HCT116 (cell line): ENCODE measurements at regions not wholly inside any gene's neighbourhood (a gene's known extent, or its start where the extent isn't known, plus 50 kb on each side); places are given as distances from the start of the nearest gene placed in this dataset.

Source experiments
- ATAC-seq: fragments of 200-7000 bp; cut with Tn5 transposase; 2 replicates; pipeline ENCODE4 v1.9.1; 2020; ENCODE audit warnings: mild to moderate bottlenecking, moderate library complexity
- BruUV-seq: library from RNA; stranded (reverse); fragments of 400-500 nt; replicated peaks from 2 replicates; lab custom pipeline; 2021; lab: Mats Ljungman, UMichigan
- CTCF ChIA-PET: fragments of 300-600 bp; sonication (Branson Sonifier 250); formaldehyde crosslinking; loops from one replicate; lab custom pipeline; 2021; ENCODE audit warnings: antibody characterized with exemption; lab: Charles Lee
- POLR2A ChIA-PET: fragments of 300-600, 350-600 bp; sonication (Branson Sonifier 250); formaldehyde crosslinking; loops from one replicate; lab custom pipeline; 2021; ENCODE audit warnings: antibody characterized with exemption; lab: Charles Lee
- RAD21 ChIA-PET, 2 experiments: fragments of 300-600 bp; sonication (Branson Sonifier 250); formaldehyde crosslinking; loops; one replicate each; lab custom pipeline; 2023; ENCODE audit warnings: low total read pairs in 2 of 2; ENCODE audit not compliant: uncharacterized antibody in 2 of 2, unreplicated experiment in 2 of 2, low non-redundant PET in 1 of 2; lab: Charles Lee
- DNase-seq: peaks from one replicate; pipeline ENCODE4 v3.0.0-alpha.2; 2010; ENCODE audit warnings: low read depth, low spot score
- H2AFZ ChIP-seq: fragments of 200-600 bp; shearing (Covaris generic), sonication (generic); 2 replicates; pipeline ENCODE4 v1.6.1; 2017; ENCODE audit warnings: low read depth, mixed run types, mixed read lengths, antibody characterized with exemption, low read length; ENCODE audit not compliant: poor library complexity, severe bottlenecking
- H3K27ac ChIP-seq: 2 replicates; pipeline ENCODE4 v1.5.1; 2012; ENCODE audit warnings: low read depth, low read length
- H3K27me3 ChIP-seq: fragments of 200-600 bp; sonication (generic); 2 replicates; pipeline ENCODE4 v1.6.1; 2016; ENCODE audit warnings: mixed run types, low read length, mixed read lengths; ENCODE audit not compliant: insufficient read depth
- H3K36me3 ChIP-seq, 2 experiments: fragments of 200-500 bp in 1 of 2; fragments of 200-600 bp in 1 of 2; sonication (Bioruptor generic) in 1 of 2; sonication (generic) in 1 of 2; 2 replicates each; pipeline versions ENCODE4 v1.5.1 to v1.6.1; 2014 to 2016; ENCODE audit warnings: low read length in 2 of 2, inconsistent platforms in 1 of 2, mixed read lengths in 1 of 2, mixed run types in 1 of 2; ENCODE audit not compliant: insufficient read depth in 2 of 2, control insufficient read depth in 1 of 2
- H3K4me1 ChIP-seq, 2 experiments: fragments of 200-600 bp in 1 of 2; sonication (generic) in 1 of 2; 2 replicates each; pipeline versions ENCODE4 v1.5.1 to v1.6.1; 2012 to 2017; ENCODE audit warnings: low read length in 2 of 2, inconsistent platforms in 1 of 2, mild to moderate bottlenecking in 1 of 2, mixed read lengths in 1 of 2, mixed run types in 1 of 2, moderate library complexity in 1 of 2; ENCODE audit not compliant: insufficient read depth in 2 of 2, control insufficient read depth in 1 of 2
- H3K4me2 ChIP-seq: fragments of 200-600 bp; sonication (generic); 2 replicates; pipeline ENCODE4 v1.6.1; 2017; ENCODE audit warnings: mixed run types, low read length, mixed read lengths
- H3K4me3 ChIP-seq, 2 experiments: fragments of 200-600 bp in 1 of 2; sonication (generic) in 1 of 2; replicated peaks in 1 of 2; 2 replicates each; pipeline ENCODE4 v1.5.1; 2011 to 2016; ENCODE audit warnings: low read length in 2 of 2, control low read depth in 1 of 2, low read depth in 1 of 2, mild to moderate bottlenecking in 1 of 2, mixed read lengths in 1 of 2, mixed run types in 1 of 2
- H3K79me2 ChIP-seq: fragments of 200-600 bp; sonication (generic); 2 replicates; pipeline ENCODE4 v1.6.1; 2017; ENCODE audit warnings: mild to moderate bottlenecking, mixed run types, low read length, moderate library complexity, mixed read lengths; ENCODE audit not compliant: insufficient read depth
- H3K9ac ChIP-seq: fragments of 200-600 bp; sonication (generic); 2 replicates; pipeline ENCODE4 v1.6.1; 2016; ENCODE audit warnings: low read length, mixed read lengths
- H3K9me2 ChIP-seq: fragments of 200-600 bp; sonication (generic), shearing (Covaris generic); 2 replicates; pipeline ENCODE4 v1.6.1; 2017; ENCODE audit warnings: mixed run types, mild to moderate bottlenecking, moderate library complexity; ENCODE audit not compliant: insufficient read depth
- H3K9me3 ChIP-seq, 2 experiments: fragments of 200-500 bp in 1 of 2; fragments of 200-600 bp in 1 of 2; sonication (Bioruptor generic) in 1 of 2; sonication (generic) in 1 of 2; 2 replicates each; pipeline ENCODE4 v1.6.1; 2014 to 2017; ENCODE audit warnings: low read length in 2 of 2, mixed read lengths in 2 of 2, inconsistent platforms in 1 of 2, low read depth in 1 of 2, mild to moderate bottlenecking in 1 of 2, mixed run types in 1 of 2, moderate library complexity in 1 of 2; ENCODE audit not compliant: control insufficient read depth in 1 of 2, insufficient read depth in 1 of 2
- H4K20me1 ChIP-seq: fragments of 200-600 bp; sonication (generic), shearing (Covaris generic); 2 replicates; pipeline ENCODE4 v1.6.1; 2017; ENCODE audit warnings: mixed run types, mild to moderate bottlenecking, moderate library complexity; ENCODE audit not compliant: insufficient read depth
- ATF3 ChIP-seq: IDR thresholded peaks from 2 replicates; pipeline ENCODE4 v1.6.1; 2012
- CBX3 ChIP-seq: IDR thresholded peaks from 2 replicates; pipeline ENCODE4 v1.6.1; 2012; ENCODE audit warnings: low read depth
- EZH2phosphoT487 ChIP-seq: fragments of 200-600 bp; IDR thresholded peaks from 2 replicates; pipeline ENCODE4 v1.6.1; 2018; ENCODE audit warnings: antibody characterized with exemption, borderline replicate concordance
- FOSL1 ChIP-seq: IDR thresholded peaks from 2 replicates; pipeline ENCODE4 v1.6.1; 2012; ENCODE audit warnings: low read depth
- JUND ChIP-seq: IDR thresholded peaks from 2 replicates; pipeline ENCODE4 v1.6.1; 2012
- POLR2AphosphoS5 ChIP-seq: IDR thresholded peaks from 2 replicates; pipeline ENCODE4 v1.6.1; 2011; ENCODE audit warnings: mild to moderate bottlenecking, low read depth, low read length, moderate library complexity
- RAD21 ChIP-seq: IDR thresholded peaks from 2 replicates; pipeline ENCODE4 v1.6.1; 2012; ENCODE audit warnings: low read depth, mild to moderate bottlenecking
- REST ChIP-seq: IDR thresholded peaks from 2 replicates; pipeline ENCODE4 v1.6.1; 2012; ENCODE audit warnings: low read depth
- SIN3A ChIP-seq: IDR thresholded peaks from 2 replicates; pipeline ENCODE4 v1.6.1; 2012; ENCODE audit warnings: low read depth
- SRF ChIP-seq: IDR thresholded peaks from 2 replicates; pipeline ENCODE4 v1.6.1; 2012; ENCODE audit warnings: low read depth
- TCF7L2 ChIP-seq: IDR thresholded peaks from 2 replicates; pipeline ENCODE4 v1.7.0; 2011; ENCODE audit warnings: borderline replicate concordance, inconsistent platforms; ENCODE audit not compliant: insufficient read depth, insufficient read length; ENCODE audit errors: extremely low read depth
- YY1 ChIP-seq: IDR thresholded peaks from 2 replicates; pipeline ENCODE4 v1.6.1; 2011; ENCODE audit warnings: low read length, low read depth, moderate library complexity, mild to moderate bottlenecking; ENCODE audit not compliant: insufficient replicate concordance; ENCODE audit errors: extremely low read depth
- ZNF274 ChIP-seq: fragments of 200-500 bp; sonication (Bioruptor generic); IDR thresholded peaks from 2 replicates; pipeline ENCODE4 v1.6.1; 2014; ENCODE audit warnings: mild to moderate bottlenecking, low read depth, low read length, inconsistent platforms
- intact Hi-C: fragments of 100-400 bp; cut with micrococcal nuclease; formaldehyde crosslinking; loops from 2 replicates; pipeline ENCODE4 v1.10.0; 2022
- TF ChIP-seq, protein P1 (sequence below): IDR thresholded peaks from 2 replicates; pipeline ENCODE4 v1.6.1; 2012

DNA sequence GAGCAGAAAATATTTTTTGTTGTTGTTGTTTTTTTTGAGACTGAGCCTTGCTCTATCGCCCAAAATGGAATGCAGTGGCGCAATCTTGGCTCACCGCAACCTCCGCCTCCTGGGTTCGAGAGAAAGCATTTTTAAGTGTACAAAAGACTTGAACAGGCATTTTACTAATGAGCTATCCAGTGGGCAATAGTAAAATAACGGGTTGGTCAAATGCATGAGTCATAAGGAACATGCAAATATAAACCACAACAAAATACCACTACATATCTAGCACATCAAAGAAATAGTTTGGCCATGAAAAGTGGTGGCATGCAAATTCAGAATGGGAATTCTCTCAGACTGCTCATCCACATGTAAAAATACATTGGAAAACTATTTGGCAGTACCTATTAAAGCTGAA is 71.7 kb upstream of the TMEM106B start:
- no peaks in the 10 kb centered on the region for H3K9me3 ChIP-seq
- no TSS peak for BruUV-seq
- H3K4me2 ChIP-seq, result no peak overlapping the region
- no peaks in the 10 kb centered on the region for H3K79me2 ChIP-seq
- H4K20me1 ChIP-seq, result no peaks in the 10 kb centered on the region
- no peaks in the 10 kb centered on the region for H3K27me3 ChIP-seq
- H2AFZ ChIP-seq, result no peak overlapping the region
- H3K4me1 ChIP-seq, result no peaks in the 10 kb centered on the region
- H3K27ac ChIP-seq, result no peak overlapping the region
- DNase-seq (no peak), ATAC-seq (no peak)
- H3K4me3 ChIP-seq, result no peak overlapping the region
- H3K36me3 ChIP-seq, result no peaks in the 10 kb centered on the region
- no peak overlapping the region for H3K9ac ChIP-seq
- POLR2A ChIA-PET, result no interaction called here
- intact Hi-C loops, result no loop called here
- H3K9me2 ChIP-seq, result no peaks in the 10 kb centered on the region
- CTCF ChIA-PET, result no interaction called here
- TF ChIP-seq TCF7L2, result no peak
- TF ChIP-seq, protein P1, sequence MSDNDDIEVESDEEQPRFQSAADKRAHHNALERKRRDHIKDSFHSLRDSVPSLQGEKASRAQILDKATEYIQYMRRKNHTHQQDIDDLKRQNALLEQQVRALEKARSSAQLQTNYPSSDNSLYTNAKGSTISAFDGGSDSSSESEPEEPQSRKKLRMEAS, result no peak
- TF ChIP-seq CBX3, result no peak
- no peak for TF ChIP-seq YY1
- no peak for TF ChIP-seq SIN3A
- TF ChIP-seq POLR2AphosphoS5, result no peak
- no peak for TF ChIP-seq ZNF274
- no peak for TF ChIP-seq FOSL1
- no peak for TF ChIP-seq RAD21
- no peak for TF ChIP-seq JUND
- TF ChIP-seq REST, result no peak
- TF ChIP-seq SRF, result no peak
- TF ChIP-seq ATF3, result no peak
- no peak for TF ChIP-seq EZH2phosphoT487
- RAD21 ChIA-PET, result no interaction called here
